Keratinocyte (primary cell): ENCODE measurements at regions not wholly inside any gene's neighbourhood (a gene's known extent, or its start where the extent isn't known, plus 50 kb on each side); places are given as distances from the start of the nearest gene placed in this dataset.

Source experiments
- DNase-seq: peaks from one replicate; pipeline ENCODE4 v3.0.0-alpha.2; 2011; ENCODE audit warnings: low read depth, missing footprints, low spot score
- FAIRE-seq: peaks from 2 replicates; lab custom pipeline; 2011; peaks lifted over from hg19 to GRCh38; lab: Jason Lieb, UNC
- H2AFZ ChIP-seq: 2 replicates; pipeline ENCODE4 v1.6.0; 2012; ENCODE audit warnings: low read length, control low read depth, inconsistent platforms; ENCODE audit not compliant: control insufficient read depth
- H3K27ac ChIP-seq: 2 replicates; pipeline ENCODE4 v1.5.1; 2011; ENCODE audit warnings: low read length; ENCODE audit not compliant: control insufficient read depth, insufficient read depth
- H3K27me3 ChIP-seq: 3 replicates; pipeline ENCODE4 v1.6.0; 2011; ENCODE audit warnings: low read length; ENCODE audit not compliant: control insufficient read depth, insufficient read depth; ENCODE audit errors: extremely low read depth
- H3K36me3 ChIP-seq, 2 experiments: 2 replicates in 1 of 2; 3 replicates in 1 of 2; pipeline ENCODE4 v1.5.1; 2011; ENCODE audit warnings: low read length in 2 of 2, mild to moderate bottlenecking in 1 of 2; ENCODE audit not compliant: control insufficient read depth in 2 of 2, insufficient read depth in 2 of 2; ENCODE audit errors: extremely low read depth in 1 of 2
- H3K4me1 ChIP-seq: 3 replicates; pipeline ENCODE4 v1.5.1; 2011; ENCODE audit warnings: low read length; ENCODE audit not compliant: control insufficient read depth, insufficient read depth; ENCODE audit errors: extremely low read depth
- H3K4me2 ChIP-seq: 3 replicates; pipeline ENCODE4 v1.6.0; 2011; ENCODE audit warnings: low read depth, low read length; ENCODE audit not compliant: control insufficient read depth, insufficient read depth; ENCODE audit errors: extremely low read depth
- H3K4me3 ChIP-seq, 3 experiments: fragments of 200-600 bp in 1 of 3; sonication (generic) in 1 of 3; 2 replicates in 2 of 3; 3 replicates in 1 of 3; pipeline ENCODE4 v1.5.1; 2011 to 2016; ENCODE audit warnings: low read length in 3 of 3, mild to moderate bottlenecking in 3 of 3, control low read depth in 2 of 3, inconsistent platforms in 1 of 3, low read depth in 1 of 3, mixed read lengths in 1 of 3, mixed run types in 1 of 3, moderate library complexity in 1 of 3; ENCODE audit not compliant: control insufficient read depth in 2 of 3, insufficient read depth in 2 of 3; ENCODE audit errors: extremely low read depth in 1 of 3
- H3K79me2 ChIP-seq: 2 replicates; pipeline ENCODE4 v1.6.0; 2012; ENCODE audit warnings: low read length; ENCODE audit not compliant: control insufficient read depth, insufficient read depth
- H3K9ac ChIP-seq: 3 replicates; pipeline ENCODE4 v1.6.0; 2011; ENCODE audit warnings: low read length; ENCODE audit not compliant: control insufficient read depth, insufficient read depth; ENCODE audit errors: extremely low read depth
- H3K9me1 ChIP-seq: 3 replicates; pipeline ENCODE4 v1.6.0; 2011; ENCODE audit warnings: low read length; ENCODE audit not compliant: control insufficient read depth, insufficient read depth; ENCODE audit errors: extremely low read depth
- H3K9me3 ChIP-seq: 2 replicates; pipeline ENCODE4 v1.5.1; 2012; ENCODE audit warnings: low read depth, low read length; ENCODE audit not compliant: control insufficient read depth
- H4K20me1 ChIP-seq: 3 replicates; pipeline ENCODE4 v1.6.0; 2011; ENCODE audit warnings: low read length; ENCODE audit not compliant: control insufficient read depth, insufficient read depth; ENCODE audit errors: extremely low read depth
- CTCF ChIP-seq, 3 experiments: IDR thresholded peaks in 1 of 3; conservative IDR thresholded peaks in 1 of 3; optimal IDR thresholded peaks in 1 of 3; 2 replicates in 2 of 3; 3 replicates in 1 of 3; pipeline versions ENCODE3 to v1.5.1; 2011; ENCODE audit warnings: low read length in 3 of 3, mild to moderate bottlenecking in 3 of 3, moderate library complexity in 2 of 3, control low read depth in 1 of 3, inconsistent platforms in 1 of 3; ENCODE audit not compliant: insufficient read depth in 2 of 3; ENCODE audit errors: extremely low read depth in 1 of 3
- EZH2 ChIP-seq: IDR thresholded peaks from one replicate; pipeline ENCODE4 v1.6.1; 2012; ENCODE audit warnings: inconsistent platforms, mild to moderate bottlenecking, low read length, moderate library complexity
- dilution Hi-C: fragments of 300-500 bp; cut with MboI; formaldehyde crosslinking; loops from one replicate; pipeline ENCODE4 v1.7.0; 2020; ENCODE audit warnings: low sequenced_read_pairs; ENCODE audit not compliant: extremely low pct_ligation_motif_present

- dilution Hi-C loops = loop anchor here (25.0 kb wide), 1 partner anchor 628 kb away; no protein-coding TSS in a partner anchor
- no peak for FAIRE-seq
- H3K4me2 ChIP-seq = no peak overlapping the region
Observed at GRCh38 chr5:52665559-52665958, 122.2 kb upstream of the ITGA1 start.

GRCh38 chr5:52668139-52668538 is 119.6 kb upstream of the ITGA1 start:
- no peak overlapping the region for H3K27ac ChIP-seq
- no peaks in the 10 kb centered on the region for H3K9me1 ChIP-seq
- H3K9me3 ChIP-seq = no peaks in the 10 kb centered on the region
- TF ChIP-seq EZH2 (no peak), CTCF (optimal IDR thresholded peaks at IDR 0.05 in 1 of 3, IDR thresholded peaks at IDR 0.05 in 1 of 3, conservative IDR thresholded peaks at IDR 0.05 in 1 of 3; ENCODE audit: extremely low read depth in 1 of 3, insufficient read depth in 2 of 3, low read length in 3 of 3) (no peak)
- H3K79me2 ChIP-seq = no peaks in the 10 kb centered on the region
- no peaks in the 10 kb centered on the region for H3K4me1 ChIP-seq
- H3K36me3 ChIP-seq = no peaks in the 10 kb centered on the region
- no peaks in the 10 kb centered on the region for H4K20me1 ChIP-seq
- H2AFZ ChIP-seq = no peak overlapping the region
- H3K9ac ChIP-seq = no peak overlapping the region
- peaks cover 3% of the 10 kb centered on the region for H3K27me3 ChIP-seq
- no peak overlapping the region for H3K4me3 ChIP-seq
- DNase-seq = no peak
- H3K4me2 ChIP-seq = no peak overlapping the region
- no peak for FAIRE-seq
- dilution Hi-C loops = loop anchor here (25.0 kb wide), 1 partner anchor 631 kb away; no protein-coding TSS in a partner anchor

More at GRCh38 chr5:52665559-52665958, 122.2 kb upstream of the ITGA1 start:
- no peak for DNase-seq
- Histone ChIP-seq H3K4me3 (no peak overlapping the region), H3K79me2 (no peaks in the 10 kb centered on the region), H3K9me3 (no peaks in the 10 kb centered on the region), H2AFZ (no peak overlapping the region), H3K4me1 (no peaks in the 10 kb centered on the region), H3K27me3 (peaks cover 3% of the 10 kb centered on the region), H3K27ac (no peak overlapping the region), H3K9ac (no peak overlapping the region), H4K20me1 (no peaks in the 10 kb centered on the region), H3K36me3 (no peaks in the 10 kb centered on the region), H3K9me1 (no peaks in the 10 kb centered on the region)
- TF ChIP-seq CTCF (optimal IDR thresholded peaks at IDR 0.05 in 1 of 3, IDR thresholded peaks at IDR 0.05 in 1 of 3, conservative IDR thresholded peaks at IDR 0.05 in 1 of 3; ENCODE audit: extremely low read depth in 1 of 3, insufficient read depth in 2 of 3, low read length in 3 of 3) (no peak), EZH2 (no peak)
